Ishikawa (cell line): ENCODE measurements at regions not wholly inside any gene's neighbourhood (a gene's known extent, or its start where the extent isn't known, plus 50 kb on each side); places are given as distances from the start of the nearest gene placed in this dataset.

Experiments used
- CEBPB ChIP-seq: IDR thresholded peaks from 2 replicates; pipeline ENCODE4 v1.6.1; 2012
- CREB1 ChIP-seq: IDR thresholded peaks from 2 replicates; pipeline ENCODE4 v1.6.1; 2012; ENCODE audit warnings: low read depth
- EGR1 ChIP-seq: IDR thresholded peaks from 2 replicates; pipeline ENCODE4 v1.6.1; 2012
- EP300 ChIP-seq: IDR thresholded peaks from 2 replicates; pipeline ENCODE4 v1.6.1; 2012; ENCODE audit warnings: borderline replicate concordance
- FOXM1 ChIP-seq: IDR thresholded peaks from 2 replicates; pipeline ENCODE4 v1.6.1; 2012; ENCODE audit warnings: low read depth, borderline replicate concordance
- NFIC ChIP-seq: IDR thresholded peaks from 2 replicates; pipeline ENCODE4 v1.6.1; 2012
- RAD21 ChIP-seq: IDR thresholded peaks from 2 replicates; pipeline ENCODE4 v1.6.1; 2012; ENCODE audit warnings: low read depth
- TAF1 ChIP-seq: IDR thresholded peaks from 2 replicates; pipeline ENCODE4 v1.6.1; 2012; ENCODE audit warnings: low read depth, mild to moderate bottlenecking
- TCF12 ChIP-seq: IDR thresholded peaks from 2 replicates; pipeline ENCODE4 v1.6.1; 2012; ENCODE audit warnings: low read depth
- TEAD4 ChIP-seq: IDR thresholded peaks from 2 replicates; pipeline ENCODE4 v1.6.1; 2012
- YY1 ChIP-seq: IDR thresholded peaks from 2 replicates; pipeline ENCODE4 v1.6.1; 2012; ENCODE audit warnings: low read depth
- ZBTB7A ChIP-seq: IDR thresholded peaks from 2 replicates; pipeline ENCODE4 v1.6.1; 2012; ENCODE audit warnings: low read depth
- TF ChIP-seq, protein P1 (sequence below): IDR thresholded peaks from 2 replicates; pipeline ENCODE4 v1.6.1; 2012; ENCODE audit warnings: low read depth, mild to moderate bottlenecking
- TF ChIP-seq, protein P2 (sequence below): IDR thresholded peaks from 2 replicates; pipeline ENCODE4 v1.6.1; 2012
- TF ChIP-seq, protein P3 (sequence below): IDR thresholded peaks from 2 replicates; pipeline ENCODE4 v1.6.1; 2012

- TF ChIP-seq ZBTB7A (no peak), TCF12 (no peak), YY1 (no peak), TEAD4 (no peak), CREB1 (no peak), RAD21 (no peak), TAF1 (no peak), FOXM1 (no peak), CEBPB (no peak), EP300 (no peak), EGR1 (no peak), NFIC (no peak)
- TF ChIP-seq, protein P1, sequence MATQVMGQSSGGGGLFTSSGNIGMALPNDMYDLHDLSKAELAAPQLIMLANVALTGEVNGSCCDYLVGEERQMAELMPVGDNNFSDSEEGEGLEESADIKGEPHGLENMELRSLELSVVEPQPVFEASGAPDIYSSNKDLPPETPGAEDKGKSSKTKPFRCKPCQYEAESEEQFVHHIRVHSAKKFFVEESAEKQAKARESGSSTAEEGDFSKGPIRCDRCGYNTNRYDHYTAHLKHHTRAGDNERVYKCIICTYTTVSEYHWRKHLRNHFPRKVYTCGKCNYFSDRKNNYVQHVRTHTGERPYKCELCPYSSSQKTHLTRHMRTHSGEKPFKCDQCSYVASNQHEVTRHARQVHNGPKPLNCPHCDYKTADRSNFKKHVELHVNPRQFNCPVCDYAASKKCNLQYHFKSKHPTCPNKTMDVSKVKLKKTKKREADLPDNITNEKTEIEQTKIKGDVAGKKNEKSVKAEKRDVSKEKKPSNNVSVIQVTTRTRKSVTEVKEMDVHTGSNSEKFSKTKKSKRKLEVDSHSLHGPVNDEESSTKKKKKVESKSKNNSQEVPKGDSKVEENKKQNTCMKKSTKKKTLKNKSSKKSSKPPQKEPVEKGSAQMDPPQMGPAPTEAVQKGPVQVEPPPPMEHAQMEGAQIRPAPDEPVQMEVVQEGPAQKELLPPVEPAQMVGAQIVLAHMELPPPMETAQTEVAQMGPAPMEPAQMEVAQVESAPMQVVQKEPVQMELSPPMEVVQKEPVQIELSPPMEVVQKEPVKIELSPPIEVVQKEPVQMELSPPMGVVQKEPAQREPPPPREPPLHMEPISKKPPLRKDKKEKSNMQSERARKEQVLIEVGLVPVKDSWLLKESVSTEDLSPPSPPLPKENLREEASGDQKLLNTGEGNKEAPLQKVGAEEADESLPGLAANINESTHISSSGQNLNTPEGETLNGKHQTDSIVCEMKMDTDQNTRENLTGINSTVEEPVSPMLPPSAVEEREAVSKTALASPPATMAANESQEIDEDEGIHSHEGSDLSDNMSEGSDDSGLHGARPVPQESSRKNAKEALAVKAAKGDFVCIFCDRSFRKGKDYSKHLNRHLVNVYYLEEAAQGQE: no peak
- TF ChIP-seq, protein P2, sequence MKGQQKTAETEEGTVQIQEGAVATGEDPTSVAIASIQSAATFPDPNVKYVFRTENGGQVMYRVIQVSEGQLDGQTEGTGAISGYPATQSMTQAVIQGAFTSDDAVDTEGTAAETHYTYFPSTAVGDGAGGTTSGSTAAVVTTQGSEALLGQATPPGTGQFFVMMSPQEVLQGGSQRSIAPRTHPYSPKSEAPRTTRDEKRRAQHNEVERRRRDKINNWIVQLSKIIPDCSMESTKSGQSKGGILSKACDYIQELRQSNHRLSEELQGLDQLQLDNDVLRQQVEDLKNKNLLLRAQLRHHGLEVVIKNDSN: no peak
- TF ChIP-seq, protein P3, sequence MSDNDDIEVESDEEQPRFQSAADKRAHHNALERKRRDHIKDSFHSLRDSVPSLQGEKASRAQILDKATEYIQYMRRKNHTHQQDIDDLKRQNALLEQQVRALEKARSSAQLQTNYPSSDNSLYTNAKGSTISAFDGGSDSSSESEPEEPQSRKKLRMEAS: no peak
These were observed 190.0 kb downstream of the DHX35 start for GRCh38 chr20:39152126-39152525.

DNA sequence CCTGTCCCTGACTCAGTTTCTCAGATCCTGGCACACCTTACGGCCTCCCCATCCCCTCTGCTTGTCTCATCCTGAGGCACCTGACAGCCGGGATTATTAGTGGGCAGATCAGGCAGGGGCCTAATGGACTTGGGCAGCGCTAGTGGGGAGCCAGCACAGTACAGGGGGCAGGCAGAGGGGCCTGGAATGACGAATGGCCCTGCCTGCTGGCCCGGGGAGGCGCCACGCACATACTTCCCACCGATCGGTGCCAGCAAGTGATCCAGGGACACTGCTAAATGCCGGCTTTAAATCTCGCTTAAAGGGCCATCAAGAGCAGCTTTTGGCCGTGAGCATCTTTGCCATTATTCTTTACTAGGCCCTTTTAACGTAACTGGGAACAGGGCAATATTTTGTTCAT, 188.4 kb downstream of the DHX35 start:
- TF ChIP-seq, protein P3: no peak
- TF ChIP-seq RAD21 (no peak), NFIC (no peak), CREB1 (no peak), CEBPB (no peak), EGR1 (no peak), FOXM1 (no peak), ZBTB7A (no peak), TAF1 (no peak), TEAD4 (no peak), TCF12 (no peak)
- TF ChIP-seq, protein P2: no peak

DNA sequence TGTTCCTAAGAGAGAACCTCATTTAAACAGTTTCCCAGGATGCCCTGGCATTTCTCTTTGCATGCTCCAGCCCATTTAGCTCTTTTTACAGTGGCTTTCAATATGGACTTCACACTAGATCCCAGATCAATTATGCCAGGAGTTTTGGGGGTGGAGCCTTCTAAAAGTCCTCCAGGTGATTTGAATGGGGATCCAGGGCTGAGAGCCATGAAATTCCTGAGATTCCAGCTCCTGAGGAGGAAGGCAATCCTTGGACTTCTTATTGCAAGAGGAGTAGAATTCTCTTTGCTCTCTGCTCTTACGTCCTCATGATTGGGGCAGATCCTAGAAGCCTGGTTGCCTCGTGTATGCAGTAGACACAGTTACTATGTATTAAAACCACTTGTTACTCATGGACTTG, 184.2 kb downstream of the DHX35 start:
- TF ChIP-seq CEBPB (no peak), CREB1 (no peak), FOXM1 (no peak), ZBTB7A (no peak), EP300 (no peak), YY1 (no peak), EGR1 (no peak), NFIC (no peak), RAD21 (no peak), TEAD4 (no peak), TAF1 (no peak), TCF12 (no peak)
- TF ChIP-seq, protein P1: no peak
- TF ChIP-seq, protein P2: no peak
- TF ChIP-seq, protein P3: no peak

- TF ChIP-seq, protein P1: peak; percentile 63
- TF ChIP-seq EP300 (no peak), RAD21 (no peak)
- TF ChIP-seq, protein P3: no peak
These were observed 183.8 kb downstream of the DHX35 start for GRCh38 chr20:39145921-39146320.
